GM19463 (cell line): ENCODE measurements at regions not wholly inside any gene's neighbourhood (a gene's known extent, or its start where the extent isn't known, plus 50 kb on each side); places are given as distances from the start of the nearest gene placed in this dataset.
A peak's percentile ranks its signal among the peaks of the same experiment; 100 is the strongest.

ENCODE experiments used
- ATAC-seq: cut with Tn5 transposase; IDR thresholded peaks from one replicate; pipeline ENCODE4 v1.9.1; 2021; ENCODE audit warnings: mild to moderate bottlenecking, moderate library complexity; ENCODE audit not compliant: unreplicated experiment

GRCh38 chr2:8573234-8573941, 108.5 kb upstream of the ID2 start:
- no peak for ATAC-seq

GRCh38 chr2:8573942-8574195, 108.0 kb upstream of the ID2 start:
- ATAC-seq, result peak; percentile 1

- ATAC-seq, result peak; percentile 75
Observed at GRCh38 chr2:8574196-8575037, 107.4 kb upstream of the ID2 start.

- peak; percentile 23 for ATAC-seq
Observed at GRCh38 chr2:8575038-8575833, 106.6 kb upstream of the ID2 start.

GRCh38 chr2:8575834-8576423, 105.9 kb upstream of the ID2 start:
- no peak for ATAC-seq

GRCh38 chr2:8576525-8577167, 105.2 kb upstream of the ID2 start:
- no peak for ATAC-seq

GRCh38 chr2:8577573-8577972, 104.3 kb upstream of the ID2 start:
- ATAC-seq, result no peak

GRCh38 chr2:8578335-8579244, 103.3 kb upstream of the ID2 start:
- ATAC-seq, result no peak

GRCh38 chr2:8579485-8580085, 102.3 kb upstream of the ID2 start:
- ATAC-seq, result no peak

GRCh38 chr2:8580316-8581233, 101.3 kb upstream of the ID2 start:
- no peak for ATAC-seq

- no peak for ATAC-seq
Observed at GRCh38 chr2:8581234-8581561, 100.7 kb upstream of the ID2 start.

- ATAC-seq, result no peak
Observed at GRCh38 chr2:8581601-8582041, 100.2 kb upstream of the ID2 start.

GRCh38 chr2:8582191-8582590, 99.7 kb upstream of the ID2 start:
- no peak for ATAC-seq

GRCh38 chr2:8582651-8583399, 99.0 kb upstream of the ID2 start:
- no peak for ATAC-seq

GRCh38 chr2:8583400-8584173, 98.3 kb upstream of the ID2 start:
- ATAC-seq, result peak; percentile 71

GRCh38 chr2:8584174-8585066, 97.4 kb upstream of the ID2 start:
- ATAC-seq, result no peak
